ENCODE measurements at regions not wholly inside any gene's neighbourhood (a gene's known extent, or its start where the extent isn't known, plus 50 kb on each side); places are given as distances from the start of the nearest gene placed in this dataset.

GRCh38 chr11:42003801-42004200 lies 544.3 kb upstream of the LRRC4C start:
- no peak for DNase-seq (ENCODE audit: low read depth, low spot score)
- Mint-ChIP-seq H3K27ac (ENCODE audit: unreplicated experiment) (no peak overlapping the region), H3K9me3 (no peaks in the 10 kb centered on the region), H3K4me1 (no peaks in the 10 kb centered on the region), H3K4me3 (no peak overlapping the region), H3K27me3 (ENCODE audit: low read depth) (no peaks in the 10 kb centered on the region), H3K36me3 (ENCODE audit: low read depth) (no peaks in the 10 kb centered on the region)
- no peak for TF ChIP-seq CTCF (conservative IDR thresholded peaks at IDR 0.05)

- no peak overlapping the region for H3K27ac Mint-ChIP-seq (ENCODE audit: unreplicated experiment)
- no peaks in the 10 kb centered on the region for H3K36me3 Mint-ChIP-seq (ENCODE audit: low read depth)
- TF ChIP-seq CTCF (conservative IDR thresholded peaks at IDR 0.05): no peak
- H3K4me1 Mint-ChIP-seq: peaks cover 4% of the 10 kb centered on the region
- no peaks in the 10 kb centered on the region for H3K27me3 Mint-ChIP-seq (ENCODE audit: low read depth)
- no peaks in the 10 kb centered on the region for H3K9me3 Mint-ChIP-seq
- H3K4me3 Mint-ChIP-seq: no peak overlapping the region
- no peak for DNase-seq (ENCODE audit: low read depth, low spot score)
Observed at GRCh38 chr11:42006766-42007165, 547.3 kb upstream of the LRRC4C start.

- Mint-ChIP-seq H3K27me3 (ENCODE audit: low read depth) (no peaks in the 10 kb centered on the region), H3K27ac (ENCODE audit: unreplicated experiment) (no peak overlapping the region), H3K4me1 (peaks cover 4% of the 10 kb centered on the region), H3K9me3 (peaks cover 4% of the 10 kb centered on the region), H3K4me3 (no peak overlapping the region), H3K36me3 (ENCODE audit: low read depth) (no peaks in the 10 kb centered on the region)
- no peak for TF ChIP-seq CTCF (conservative IDR thresholded peaks at IDR 0.05)
- no peak for DNase-seq (ENCODE audit: low read depth, low spot score)
Observed at GRCh38 chr11:42012271-42012670, 552.8 kb upstream of the LRRC4C start.

- H3K4me1 Mint-ChIP-seq: peaks cover 4% of the 10 kb centered on the region
- H3K36me3 Mint-ChIP-seq (ENCODE audit: low read depth): no peaks in the 10 kb centered on the region
- peaks cover 4% of the 10 kb centered on the region for H3K9me3 Mint-ChIP-seq
- no peak for DNase-seq (ENCODE audit: low read depth, low spot score)
- no peaks in the 10 kb centered on the region for H3K27me3 Mint-ChIP-seq (ENCODE audit: low read depth)
- no peak overlapping the region for H3K27ac Mint-ChIP-seq (ENCODE audit: unreplicated experiment)
- TF ChIP-seq CTCF (conservative IDR thresholded peaks at IDR 0.05): no peak
- H3K4me3 Mint-ChIP-seq: no peak overlapping the region
Observed at GRCh38 chr11:42013656-42014201, 554.3 kb upstream of the LRRC4C start.

GRCh38 chr11:42021911-42022310 lies 562.5 kb upstream of the LRRC4C start:
- H3K4me3 Mint-ChIP-seq: no peak overlapping the region
- TF ChIP-seq CTCF (conservative IDR thresholded peaks at IDR 0.05): no peak
- H3K4me1 Mint-ChIP-seq: no peaks in the 10 kb centered on the region
- H3K9me3 Mint-ChIP-seq: no peaks in the 10 kb centered on the region
- H3K36me3 Mint-ChIP-seq (ENCODE audit: low read depth): no peaks in the 10 kb centered on the region
- H3K27me3 Mint-ChIP-seq (ENCODE audit: low read depth): no peaks in the 10 kb centered on the region
- DNase-seq (ENCODE audit: low read depth, low spot score): no peak
- no peak overlapping the region for H3K27ac Mint-ChIP-seq (ENCODE audit: unreplicated experiment)

- Mint-ChIP-seq H3K36me3 (ENCODE audit: low read depth) (no peaks in the 10 kb centered on the region), H3K4me1 (no peaks in the 10 kb centered on the region), H3K27ac (ENCODE audit: unreplicated experiment) (no peak overlapping the region), H3K4me3 (no peak overlapping the region), H3K27me3 (ENCODE audit: low read depth) (no peaks in the 10 kb centered on the region), H3K9me3 (peaks cover 6% of the 10 kb centered on the region)
- TF ChIP-seq CTCF (conservative IDR thresholded peaks at IDR 0.05): no peak
- no peak for DNase-seq (ENCODE audit: low read depth, low spot score)
Observed at GRCh38 chr11:42023267-42023666, 563.8 kb upstream of the LRRC4C start.

All from neural crest cell (in vitro differentiated cells).